Liver (tissue), 8 donors: ENCODE measurements at regions not wholly inside any gene's neighbourhood (a gene's known extent, or its start where the extent isn't known, plus 50 kb on each side); places are given as distances from the start of the nearest gene placed in this dataset.

ENCODE experiments used
- DNase-seq: peaks from one replicate; pipeline ENCODE4 v3.0.0-alpha.2; 2017; ENCODE audit warnings: low spot score
- H3K27ac ChIP-seq, 2 donors: one replicate each; pipeline ENCODE4 v1.7.0; 2013; ENCODE audit warnings: inconsistent platforms in 2 of 2, low read length in 2 of 2, control low read depth in 1 of 2, low read depth in 1 of 2, mild to moderate bottlenecking in 1 of 2
- H3K27me3 ChIP-seq, 4 donors: one replicate each; pipeline versions ENCODE4 v1.6.1 to v1.7.0; 2013; ENCODE audit warnings: low read length in 3 of 4, inconsistent platforms in 1 of 4, mild to moderate bottlenecking in 1 of 4, moderate library complexity in 1 of 4; ENCODE audit not compliant: control insufficient read depth in 4 of 4, insufficient read depth in 4 of 4
- H3K36me3 ChIP-seq, 4 donors: one replicate each; pipeline versions ENCODE4 v1.6.1 to v1.7.0; 2013; ENCODE audit warnings: low read length in 3 of 4, mild to moderate bottlenecking in 3 of 4, low read depth in 1 of 4, moderate library complexity in 1 of 4; ENCODE audit not compliant: control insufficient read depth in 4 of 4, insufficient read depth in 3 of 4
- H3K4me1 ChIP-seq, 4 donors: one replicate each; pipeline versions ENCODE4 v1.6.1 to v1.7.0; 2013; ENCODE audit warnings: low read length in 3 of 4, mild to moderate bottlenecking in 3 of 4, moderate library complexity in 1 of 4; ENCODE audit not compliant: control insufficient read depth in 4 of 4, insufficient read depth in 4 of 4
- H3K4me3 ChIP-seq, 3 donors: one replicate each; pipeline versions ENCODE4 v1.6.1 to v1.7.0; 2013; ENCODE audit warnings: low read length in 3 of 3, control low read depth in 1 of 3, low read depth in 1 of 3, mild to moderate bottlenecking in 1 of 3
- H3K9ac ChIP-seq, 2 donors: one replicate each; pipeline ENCODE4 v1.7.0; 2013; ENCODE audit warnings: low read length in 2 of 2, mild to moderate bottlenecking in 2 of 2, moderate library complexity in 2 of 2, control low read depth in 1 of 2, low read depth in 1 of 2
- H3K9me3 ChIP-seq, 4 donors: one replicate each; pipeline versions ENCODE4 v1.6.1 to v1.7.0; 2013; ENCODE audit warnings: low read length in 3 of 4; ENCODE audit not compliant: control insufficient read depth in 4 of 4
- ATF3 ChIP-seq: IDR thresholded peaks from 2 replicates; pipeline ENCODE4 v1.6.1; 2016; ENCODE audit warnings: antibody characterized with exemption
- FOXA1 ChIP-seq: IDR thresholded peaks from 2 replicates; pipeline ENCODE4 v1.6.1; 2016; ENCODE audit warnings: antibody characterized with exemption
- FOXA2 ChIP-seq: IDR thresholded peaks from 2 replicates; pipeline ENCODE4 v1.6.1; 2016; ENCODE audit warnings: antibody characterized with exemption
- HNF4A ChIP-seq, 2 donors: conservative IDR thresholded peaks; 2 replicates each; pipeline ENCODE4 v1.6.1; 2016; ENCODE audit warnings: antibody characterized with exemption in 2 of 2, mild to moderate bottlenecking in 2 of 2
- HNF4G ChIP-seq: IDR thresholded peaks from 2 replicates; pipeline ENCODE4 v1.6.1; 2016; ENCODE audit warnings: antibody characterized with exemption
- JUND ChIP-seq, 2 donors: IDR thresholded peaks; 2 replicates each; pipeline ENCODE4 v1.6.1; 2016; ENCODE audit warnings: antibody characterized with exemption in 2 of 2
- MAX ChIP-seq: IDR thresholded peaks from 2 replicates; pipeline ENCODE4 v1.6.1; 2016; ENCODE audit warnings: antibody characterized with exemption
- NR2F2 ChIP-seq: IDR thresholded peaks from 2 replicates; pipeline ENCODE4 v1.6.1; 2016; ENCODE audit warnings: antibody characterized with exemption
- RAD21 ChIP-seq, 2 donors: IDR thresholded peaks; 2 replicates each; pipeline ENCODE4 v1.6.1; 2016; ENCODE audit warnings: antibody characterized with exemption in 2 of 2, mild to moderate bottlenecking in 2 of 2
- RXRA ChIP-seq, 2 donors: IDR thresholded peaks; 2 replicates each; pipeline ENCODE4 v1.6.1; 2017 to 2018; ENCODE audit warnings: antibody characterized with exemption in 2 of 2, mild to moderate bottlenecking in 1 of 2
- SP1 ChIP-seq: IDR thresholded peaks from 2 replicates; pipeline ENCODE4 v1.6.1; 2018; ENCODE audit warnings: antibody characterized with exemption, mild to moderate bottlenecking
- TAF1 ChIP-seq: conservative IDR thresholded peaks from 2 replicates; pipeline ENCODE4 v1.6.1; 2016; ENCODE audit warnings: antibody characterized with exemption, mild to moderate bottlenecking
- YY1 ChIP-seq: IDR thresholded peaks from 2 replicates; pipeline ENCODE4 v1.6.1; 2016; ENCODE audit warnings: antibody characterized with exemption, mild to moderate bottlenecking
- WGBS: extraction: QIAGEN DNeasy Blood & Tissue Kit; methylation state at CpG from one replicate; pipeline ENCODE4 v1.1.7; 2013; 5-methylcytosine and 5-hydroxymethylcytosine counted together
- TF ChIP-seq, protein P1 (sequence below): IDR thresholded peaks from 2 replicates; pipeline ENCODE4 v1.6.1; 2016; ENCODE audit warnings: antibody characterized with exemption
- TF ChIP-seq, protein P2 (sequence below): IDR thresholded peaks from 2 replicates; pipeline ENCODE4 v1.6.1; 2016; ENCODE audit warnings: antibody characterized with exemption, mild to moderate bottlenecking
- TF ChIP-seq, protein P3 (sequence below): fragments of 150-350 bp; IDR thresholded peaks from 2 replicates; pipeline ENCODE4 v1.5.1; 2017; ENCODE audit warnings: improper control_type of control experiment, low read depth, low read length; ENCODE audit not compliant: missing input control
- donor health status: healthy.
- donor health status: healthy.
- donor health status: healthy.
- donor health status: healthy.
- donor health status: healthy.

GRCh38 chrX:829145-829544 lies 198.6 kb downstream of the SHOX start (continued):
- TF ChIP-seq HNF4A (conservative IDR thresholded peaks at IDR 0.05) (no peak), FOXA1 (no peak), RAD21 (IDR thresholded peaks at IDR 0.05) (no peak), FOXA2 (no peak)
- TF ChIP-seq, protein P1, sequence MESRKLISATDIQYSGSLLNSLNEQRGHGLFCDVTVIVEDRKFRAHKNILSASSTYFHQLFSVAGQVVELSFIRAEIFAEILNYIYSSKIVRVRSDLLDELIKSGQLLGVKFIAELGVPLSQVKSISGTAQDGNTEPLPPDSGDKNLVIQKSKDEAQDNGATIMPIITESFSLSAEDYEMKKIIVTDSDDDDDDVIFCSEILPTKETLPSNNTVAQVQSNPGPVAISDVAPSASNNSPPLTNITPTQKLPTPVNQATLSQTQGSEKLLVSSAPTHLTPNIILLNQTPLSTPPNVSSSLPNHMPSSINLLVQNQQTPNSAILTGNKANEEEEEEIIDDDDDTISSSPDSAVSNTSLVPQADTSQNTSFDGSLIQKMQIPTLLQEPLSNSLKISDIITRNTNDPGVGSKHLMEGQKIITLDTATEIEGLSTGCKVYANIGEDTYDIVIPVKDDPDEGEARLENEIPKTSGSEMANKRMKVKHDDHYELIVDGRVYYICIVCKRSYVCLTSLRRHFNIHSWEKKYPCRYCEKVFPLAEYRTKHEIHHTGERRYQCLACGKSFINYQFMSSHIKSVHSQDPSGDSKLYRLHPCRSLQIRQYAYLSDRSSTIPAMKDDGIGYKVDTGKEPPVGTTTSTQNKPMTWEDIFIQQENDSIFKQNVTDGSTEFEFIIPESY: no peak

GRCh38 chrX:828411-828959 lies 197.9 kb downstream of the SHOX start:
- no peaks in the 10 kb centered on the region for H3K4me1 ChIP-seq
- no peak for TF ChIP-seq TAF1
- TF ChIP-seq, protein P2, sequence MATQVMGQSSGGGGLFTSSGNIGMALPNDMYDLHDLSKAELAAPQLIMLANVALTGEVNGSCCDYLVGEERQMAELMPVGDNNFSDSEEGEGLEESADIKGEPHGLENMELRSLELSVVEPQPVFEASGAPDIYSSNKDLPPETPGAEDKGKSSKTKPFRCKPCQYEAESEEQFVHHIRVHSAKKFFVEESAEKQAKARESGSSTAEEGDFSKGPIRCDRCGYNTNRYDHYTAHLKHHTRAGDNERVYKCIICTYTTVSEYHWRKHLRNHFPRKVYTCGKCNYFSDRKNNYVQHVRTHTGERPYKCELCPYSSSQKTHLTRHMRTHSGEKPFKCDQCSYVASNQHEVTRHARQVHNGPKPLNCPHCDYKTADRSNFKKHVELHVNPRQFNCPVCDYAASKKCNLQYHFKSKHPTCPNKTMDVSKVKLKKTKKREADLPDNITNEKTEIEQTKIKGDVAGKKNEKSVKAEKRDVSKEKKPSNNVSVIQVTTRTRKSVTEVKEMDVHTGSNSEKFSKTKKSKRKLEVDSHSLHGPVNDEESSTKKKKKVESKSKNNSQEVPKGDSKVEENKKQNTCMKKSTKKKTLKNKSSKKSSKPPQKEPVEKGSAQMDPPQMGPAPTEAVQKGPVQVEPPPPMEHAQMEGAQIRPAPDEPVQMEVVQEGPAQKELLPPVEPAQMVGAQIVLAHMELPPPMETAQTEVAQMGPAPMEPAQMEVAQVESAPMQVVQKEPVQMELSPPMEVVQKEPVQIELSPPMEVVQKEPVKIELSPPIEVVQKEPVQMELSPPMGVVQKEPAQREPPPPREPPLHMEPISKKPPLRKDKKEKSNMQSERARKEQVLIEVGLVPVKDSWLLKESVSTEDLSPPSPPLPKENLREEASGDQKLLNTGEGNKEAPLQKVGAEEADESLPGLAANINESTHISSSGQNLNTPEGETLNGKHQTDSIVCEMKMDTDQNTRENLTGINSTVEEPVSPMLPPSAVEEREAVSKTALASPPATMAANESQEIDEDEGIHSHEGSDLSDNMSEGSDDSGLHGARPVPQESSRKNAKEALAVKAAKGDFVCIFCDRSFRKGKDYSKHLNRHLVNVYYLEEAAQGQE: no peak
- no peak for TF ChIP-seq ATF3
- H3K36me3 ChIP-seq: no peaks in the 10 kb centered on the region
- peaks cover 0 to 6% (median 0%) of the 10 kb centered on the region in 4 donors for H3K9me3 ChIP-seq
- no peak for DNase-seq
- 81% methylated on average over 8 of the region's 8 CpGs for WGBS
- H3K9ac ChIP-seq: no peak overlapping the region
- H3K4me3 ChIP-seq: no peak overlapping the region
- no peak overlapping the region for H3K27ac ChIP-seq
- no peaks in the 10 kb centered on the region for H3K27me3 ChIP-seq

GRCh38 chrX:826448-826847 lies 195.9 kb downstream of the SHOX start:
- DNase-seq: no peak
- Histone ChIP-seq H3K4me3 (no peak overlapping the region), H3K36me3 (no peaks in the 10 kb centered on the region), H3K9ac (no peak overlapping the region), H3K9me3 (peaks cover 0 to under 1% (median 0%) of the 10 kb centered on the region in 4 donors), H3K27me3 (no peaks in the 10 kb centered on the region), H3K27ac (no peak overlapping the region), H3K4me1 (no peaks in the 10 kb centered on the region)
- WGBS: 57% methylated on average over 9 of the region's 9 CpGs
- TF ChIP-seq YY1 (no peak), HNF4A (conservative IDR thresholded peaks at IDR 0.05) (no peak), NR2F2 (no peak), FOXA2 (no peak), MAX (no peak), HNF4G (no peak), SP1 (no peak), RAD21 (IDR thresholded peaks at IDR 0.05) (no peak), JUND (IDR thresholded peaks at IDR 0.05) (no peak), RXRA (IDR thresholded peaks at IDR 0.05) (no peak), ATF3 (no peak), TAF1 (no peak)
- TF ChIP-seq, protein P3, sequence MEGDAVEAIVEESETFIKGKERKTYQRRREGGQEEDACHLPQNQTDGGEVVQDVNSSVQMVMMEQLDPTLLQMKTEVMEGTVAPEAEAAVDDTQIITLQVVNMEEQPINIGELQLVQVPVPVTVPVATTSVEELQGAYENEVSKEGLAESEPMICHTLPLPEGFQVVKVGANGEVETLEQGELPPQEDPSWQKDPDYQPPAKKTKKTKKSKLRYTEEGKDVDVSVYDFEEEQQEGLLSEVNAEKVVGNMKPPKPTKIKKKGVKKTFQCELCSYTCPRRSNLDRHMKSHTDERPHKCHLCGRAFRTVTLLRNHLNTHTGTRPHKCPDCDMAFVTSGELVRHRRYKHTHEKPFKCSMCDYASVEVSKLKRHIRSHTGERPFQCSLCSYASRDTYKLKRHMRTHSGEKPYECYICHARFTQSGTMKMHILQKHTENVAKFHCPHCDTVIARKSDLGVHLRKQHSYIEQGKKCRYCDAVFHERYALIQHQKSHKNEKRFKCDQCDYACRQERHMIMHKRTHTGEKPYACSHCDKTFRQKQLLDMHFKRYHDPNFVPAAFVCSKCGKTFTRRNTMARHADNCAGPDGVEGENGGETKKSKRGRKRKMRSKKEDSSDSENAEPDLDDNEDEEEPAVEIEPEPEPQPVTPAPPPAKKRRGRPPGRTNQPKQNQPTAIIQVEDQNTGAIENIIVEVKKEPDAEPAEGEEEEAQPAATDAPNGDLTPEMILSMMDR: no peak
- TF ChIP-seq, protein P1: no peak
- TF ChIP-seq, protein P2: no peak
